Stimulated activated effector memory CD8-positive, alpha-beta T cell treated with anti-CD3 and anti-CD28 coated beads, Interleukin-12 subunit alpha, Interleukin-12 subunit beta, amount 100 ng/mL, for 72 hours (primary cell): ENCODE measurements at regions not wholly inside any gene's neighbourhood (a gene's known extent, or its start where the extent isn't known, plus 50 kb on each side); places are given as distances from the start of the nearest gene placed in this dataset.
A peak's percentile ranks its signal among the peaks of the same experiment; 100 is the strongest.
"Not testable (repeated sequence)": the region's sequence is repeated elsewhere in the genome, so short reads cannot be mapped to it uniquely, and the experiment has no call there.

ENCODE experiments used
- ATAC-seq: fragments of 150-1000 bp; cut with Tn5 transposase; 2 replicates; pipeline ENCODE4 v1.10.0; 2021
- DNase-seq, 2 donors: peaks; one replicate each; pipeline ENCODE4 v3.0.0; 2021 to 2022; ENCODE audit warnings: low spot score in 2 of 2
- H3K27ac Mint-ChIP-seq: one replicate; pipeline ENCODE4 v1.8.0; 2022; ENCODE audit warnings: mild to moderate bottlenecking, mixed read lengths
- H3K36me3 Mint-ChIP-seq: one replicate; pipeline ENCODE4 v1.8.0; 2022; ENCODE audit warnings: mild to moderate bottlenecking, mixed read lengths
- H3K4me1 Mint-ChIP-seq: one replicate; pipeline ENCODE4 v1.8.0; 2022; ENCODE audit warnings: mixed read lengths
- H3K4me3 Mint-ChIP-seq: one replicate; pipeline ENCODE4 v1.8.0; 2022; ENCODE audit warnings: mild to moderate bottlenecking, mixed read lengths
- H3K9me3 Mint-ChIP-seq: one replicate; pipeline ENCODE4 v1.8.0; 2022; ENCODE audit warnings: mixed read lengths

DNA sequence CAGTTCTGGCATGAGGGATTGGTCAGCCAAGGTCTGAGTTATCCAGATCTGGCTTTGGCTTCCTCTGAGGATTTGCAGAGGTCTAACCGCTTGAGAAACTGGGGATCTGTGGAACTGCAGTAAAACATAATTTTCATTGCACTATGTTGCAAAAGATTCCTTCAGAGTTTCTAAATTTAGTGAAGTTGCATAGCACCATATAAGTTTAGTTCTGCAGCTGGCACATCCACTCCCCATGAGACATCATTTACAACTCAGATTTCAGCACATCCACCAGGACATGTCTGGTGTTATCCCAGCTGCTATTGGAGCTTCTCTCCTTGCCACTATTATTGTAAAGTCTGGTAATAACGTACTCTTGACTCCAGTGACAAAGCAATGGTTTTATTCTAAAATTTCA is 181.5 kb downstream of the CWF19L2 start:
- no peak for ATAC-seq
- Mint-ChIP-seq H3K27ac (no peak overlapping the region), H3K36me3 (no peaks in the 10 kb centered on the region), H3K4me3 (no peak overlapping the region), H3K4me1 (no peaks in the 10 kb centered on the region), H3K9me3 (peaks cover 18% of the 10 kb centered on the region)
- DNase-seq = no peak

DNA sequence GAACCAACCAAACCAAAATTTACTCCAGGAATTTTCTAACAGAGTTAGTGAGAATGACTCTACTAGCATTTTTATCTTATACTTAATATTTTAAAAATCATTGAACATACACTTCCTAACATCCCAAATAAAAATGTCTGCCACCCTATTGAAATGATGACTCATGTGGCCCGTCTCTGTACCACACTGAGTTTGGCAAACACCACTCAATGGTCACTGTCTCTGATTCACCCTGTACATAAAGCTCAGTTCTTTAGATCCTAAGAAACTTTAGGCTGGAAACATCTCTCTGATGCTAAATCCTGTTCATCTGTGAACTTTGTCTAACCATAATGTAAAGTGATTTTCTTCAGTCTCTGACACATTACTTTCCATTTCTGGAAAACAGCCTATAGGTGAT is 182.0 kb downstream of the CWF19L2 start:
- no peak for ATAC-seq
- Mint-ChIP-seq H3K9me3 (peaks cover 18% of the 10 kb centered on the region), H3K4me1 (no peaks in the 10 kb centered on the region), H3K4me3 (no peak overlapping the region), H3K27ac (no peak overlapping the region), H3K36me3 (no peaks in the 10 kb centered on the region)
- no peak for DNase-seq

DNA sequence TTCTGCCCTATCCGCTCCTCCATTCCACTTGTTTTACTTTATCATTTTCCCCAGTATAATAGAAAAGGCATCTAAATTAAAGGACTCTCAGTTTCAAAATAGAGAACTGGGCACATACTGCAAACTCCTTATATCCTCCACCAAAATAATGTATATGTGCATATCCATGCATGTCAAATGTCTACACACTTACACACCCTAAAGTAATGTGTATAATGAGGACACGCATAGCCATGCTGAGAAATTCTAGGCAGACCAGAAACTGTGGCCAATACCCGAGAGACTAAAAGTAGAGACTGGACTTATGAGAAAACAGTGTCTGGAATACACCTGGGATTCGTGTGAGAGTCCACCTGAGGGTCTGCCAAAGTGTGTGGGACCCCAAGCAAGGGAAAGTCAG is 183.5 kb downstream of the CWF19L2 start:
- no peak overlapping the region for H3K27ac Mint-ChIP-seq
- no peak for ATAC-seq
- no peak overlapping the region for H3K4me3 Mint-ChIP-seq
- no peaks in the 10 kb centered on the region for H3K4me1 Mint-ChIP-seq
- peaks cover 16% of the 10 kb centered on the region for H3K9me3 Mint-ChIP-seq
- H3K36me3 Mint-ChIP-seq = no peaks in the 10 kb centered on the region
- no peak for DNase-seq

DNA sequence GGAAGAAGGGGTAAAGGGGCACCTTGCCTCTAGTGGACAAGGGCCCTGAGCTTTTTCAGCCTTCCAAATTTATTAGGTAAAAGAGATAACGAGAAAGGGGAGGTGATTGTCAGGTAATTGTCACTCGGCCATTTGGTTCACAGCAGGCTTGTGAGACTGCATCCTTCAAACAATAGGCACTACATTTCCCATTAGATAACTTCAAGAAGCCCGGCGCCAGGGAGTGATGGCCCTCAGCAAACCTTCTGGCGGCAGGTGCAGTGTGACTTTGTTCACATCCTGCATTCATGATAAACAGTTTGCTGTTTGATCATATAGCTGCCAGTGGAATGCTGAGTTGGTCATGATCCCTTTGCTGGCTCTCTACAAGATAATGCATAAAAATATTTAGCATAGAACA is 185.1 kb downstream of the CWF19L2 start:
- no peak overlapping the region for H3K4me3 Mint-ChIP-seq
- H3K36me3 Mint-ChIP-seq = no peaks in the 10 kb centered on the region
- ATAC-seq (no peak), DNase-seq (no peak)
- no peak overlapping the region for H3K27ac Mint-ChIP-seq
- H3K4me1 Mint-ChIP-seq = no peaks in the 10 kb centered on the region
- peaks cover 7% of the 10 kb centered on the region for H3K9me3 Mint-ChIP-seq

DNA sequence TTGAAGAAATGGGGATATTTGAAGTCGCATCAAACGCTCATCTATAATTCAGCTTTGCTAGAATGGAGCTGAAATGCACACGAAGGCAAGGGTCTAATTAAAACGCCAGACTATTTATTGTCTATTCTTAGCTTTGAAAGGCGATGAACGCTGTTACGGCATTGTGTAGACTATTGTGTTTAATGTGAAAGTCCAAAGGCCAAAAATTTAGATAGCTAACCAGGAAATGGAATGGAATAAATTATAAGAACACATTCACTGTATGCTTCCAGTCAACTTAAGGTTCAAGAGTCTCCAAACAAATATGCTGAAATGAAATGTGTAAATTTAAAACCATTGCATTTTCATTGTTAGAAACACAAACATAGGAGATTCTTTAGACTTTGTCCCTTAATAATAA is 186.2 kb downstream of the CWF19L2 start:
- H3K9me3 Mint-ChIP-seq = peaks cover 3% of the 10 kb centered on the region
- ATAC-seq = no peak
- H3K36me3 Mint-ChIP-seq = no peaks in the 10 kb centered on the region
- no peak overlapping the region for H3K4me3 Mint-ChIP-seq
- no peak for DNase-seq
- H3K27ac Mint-ChIP-seq = no peak overlapping the region
- H3K4me1 Mint-ChIP-seq = no peaks in the 10 kb centered on the region

DNA sequence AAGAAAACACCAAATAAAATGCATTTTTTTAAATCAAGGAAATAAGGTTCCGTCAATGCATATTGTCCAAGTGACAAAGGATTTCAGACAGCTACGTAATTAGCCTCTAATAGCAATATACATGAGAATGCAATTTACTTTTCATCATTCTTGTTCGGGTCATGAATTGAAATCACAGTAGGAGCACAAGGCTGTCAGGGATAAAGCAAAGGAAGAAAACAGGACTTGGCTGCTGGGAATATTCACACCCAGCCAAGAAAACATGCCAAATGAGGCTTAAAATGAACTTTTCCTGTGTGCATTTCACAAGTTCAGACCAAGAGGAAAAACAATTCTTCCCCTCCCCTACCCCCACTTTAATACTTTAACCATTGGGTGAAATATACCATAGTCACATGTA is 188.6 kb downstream of the CWF19L2 start:
- Mint-ChIP-seq H3K36me3 (no peaks in the 10 kb centered on the region), H3K27ac (no peak overlapping the region), H3K4me1 (no peaks in the 10 kb centered on the region), H3K9me3 (peaks cover 3% of the 10 kb centered on the region), H3K4me3 (no peak overlapping the region)
- ATAC-seq (no peak), DNase-seq (no peak)

DNA sequence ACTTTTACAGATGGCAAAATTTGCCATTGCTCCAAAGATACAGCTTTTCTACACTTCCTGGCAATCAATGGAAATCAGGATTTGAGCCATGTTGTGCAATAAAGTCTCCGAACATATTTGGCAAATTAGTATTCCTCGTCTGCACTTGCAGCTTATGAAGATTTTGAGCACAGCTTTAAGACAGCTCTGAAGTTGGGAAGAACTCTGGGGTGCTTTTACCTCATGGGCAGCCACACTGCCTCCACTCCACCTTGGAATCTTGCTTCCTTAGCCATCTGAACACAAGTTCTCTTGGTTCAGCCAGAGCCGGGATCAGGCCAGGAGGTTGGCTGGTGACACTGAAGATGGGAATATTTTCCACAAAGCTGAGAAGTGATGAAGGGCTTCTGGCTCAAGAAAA is 191.2 kb downstream of the CWF19L2 start:
- ATAC-seq = no peak
- DNase-seq = no peak
- Mint-ChIP-seq H3K9me3 (no peaks in the 10 kb centered on the region), H3K27ac (no peak overlapping the region), H3K36me3 (no peaks in the 10 kb centered on the region), H3K4me1 (no peaks in the 10 kb centered on the region), H3K4me3 (no peak overlapping the region)

DNA sequence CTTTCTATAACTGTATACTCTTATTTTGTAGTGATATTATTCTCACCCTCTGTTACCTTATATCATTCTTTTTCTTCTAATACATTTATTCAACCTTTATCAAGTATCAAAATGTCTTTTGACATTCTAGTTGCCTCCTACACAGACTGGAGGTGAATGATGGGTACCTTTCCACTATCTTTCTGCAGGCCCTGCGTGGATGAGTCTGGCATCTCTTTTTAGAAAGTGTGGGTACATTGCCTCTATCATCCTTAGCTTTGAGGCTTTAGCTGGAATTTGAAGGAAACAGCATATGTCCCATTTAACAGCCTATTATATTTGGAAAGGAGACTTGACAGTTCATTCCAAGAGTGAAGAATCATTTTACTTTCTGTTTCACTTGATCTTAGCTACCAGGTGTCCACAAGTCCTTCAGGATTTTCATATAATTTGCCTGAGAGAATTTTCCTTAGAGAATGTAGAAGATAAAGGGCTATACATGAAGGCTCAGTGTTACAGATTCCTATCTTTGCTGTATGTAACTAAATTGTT is 192.0 kb downstream of the CWF19L2 start:
- Mint-ChIP-seq H3K4me1 (no peaks in the 10 kb centered on the region), H3K27ac (no peak overlapping the region), H3K36me3 (no peaks in the 10 kb centered on the region), H3K4me3 (no peak overlapping the region), H3K9me3 (no peaks in the 10 kb centered on the region)
- ATAC-seq = no peak
- DNase-seq = no peak

DNA sequence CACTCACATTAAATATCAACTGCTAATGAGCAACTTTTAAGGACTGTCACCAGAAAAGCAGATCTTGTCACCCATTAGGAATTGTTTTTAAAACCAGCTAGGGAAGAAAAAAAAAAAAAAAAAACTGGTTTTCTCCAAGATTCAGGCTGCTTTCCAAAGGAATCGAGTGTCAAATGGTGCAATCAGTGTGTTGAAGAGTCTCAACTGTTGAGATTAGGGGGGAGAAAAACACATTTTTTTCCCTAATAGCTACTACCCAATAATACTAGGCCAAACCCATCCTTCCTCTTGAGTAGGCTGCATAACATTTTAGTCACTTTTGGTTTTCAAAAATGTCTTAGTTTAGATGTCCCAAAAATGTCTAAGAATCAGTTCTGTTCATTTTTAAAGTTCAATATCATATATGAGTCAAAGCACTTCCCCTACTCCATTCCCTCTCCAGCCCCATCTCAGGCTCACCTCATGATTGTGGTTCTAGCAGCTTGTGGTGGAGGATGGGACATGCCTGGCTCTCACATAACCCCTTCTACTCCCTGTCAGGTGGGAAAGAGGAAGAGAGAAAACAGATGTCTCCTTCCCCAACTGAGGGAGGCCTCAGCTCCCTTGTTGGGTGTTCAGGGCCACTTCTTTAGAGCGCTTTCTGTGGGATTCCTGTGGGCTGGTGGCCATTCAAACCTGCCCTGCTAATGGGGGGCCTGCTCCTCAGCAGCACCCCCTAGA is 193.6 kb downstream of the CWF19L2 start:
- Mint-ChIP-seq H3K4me1 (no peaks in the 10 kb centered on the region), H3K36me3 (no peaks in the 10 kb centered on the region), H3K9me3 (no peaks in the 10 kb centered on the region), H3K27ac (no peak overlapping the region), H3K4me3 (no peak overlapping the region)
- DNase-seq (no peak), ATAC-seq (peak; percentile 13)

DNA sequence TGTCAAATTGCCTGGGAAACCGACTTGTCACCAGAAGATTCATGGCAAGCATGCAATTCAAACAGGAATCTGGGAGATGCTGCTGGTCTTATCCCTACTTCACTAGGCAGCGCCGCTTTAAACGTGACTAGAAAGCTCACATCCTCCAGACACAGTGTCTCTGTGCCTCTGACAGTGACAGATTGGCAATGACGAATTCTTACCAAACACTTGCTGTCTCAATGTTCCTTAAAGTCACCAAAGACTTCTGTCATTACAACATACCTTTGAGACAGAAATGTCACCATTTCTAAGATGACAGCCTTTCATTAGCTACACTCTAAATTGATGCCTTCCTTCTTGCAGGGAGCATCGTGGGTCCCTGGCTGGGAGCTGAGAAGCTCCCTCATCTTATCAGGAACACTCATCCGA is 197.8 kb downstream of the CWF19L2 start:
- Mint-ChIP-seq H3K36me3 (no peaks in the 10 kb centered on the region), H3K4me1 (no peaks in the 10 kb centered on the region), H3K27ac (no peak overlapping the region), H3K9me3 (no peaks in the 10 kb centered on the region), H3K4me3 (no peak overlapping the region)
- no peak for ATAC-seq
- no peak for DNase-seq

DNA sequence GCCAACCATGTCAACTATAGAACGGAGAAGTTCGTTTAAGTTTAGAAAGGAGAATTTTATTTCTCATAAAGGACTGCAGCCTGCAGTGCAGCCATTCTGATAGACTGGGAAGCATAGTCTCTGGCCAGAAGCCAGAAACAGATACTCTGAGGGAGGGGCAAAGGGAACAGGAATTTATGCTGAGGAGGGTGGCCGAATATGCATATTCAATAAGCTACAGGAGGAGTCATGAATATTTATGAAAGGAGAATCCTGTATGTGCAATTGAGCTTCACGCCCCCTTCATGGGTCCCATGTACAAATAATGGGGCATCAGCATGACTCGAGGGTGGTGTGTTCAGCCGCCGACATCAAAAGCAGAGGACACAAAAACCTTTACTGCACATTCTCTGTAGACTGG is 199.9 kb downstream of the CWF19L2 start:
- no peaks in the 10 kb centered on the region for H3K4me1 Mint-ChIP-seq
- DNase-seq (no peak), ATAC-seq (no peak)
- H3K27ac Mint-ChIP-seq = no peak overlapping the region
- no peaks in the 10 kb centered on the region for H3K36me3 Mint-ChIP-seq
- no peak overlapping the region for H3K4me3 Mint-ChIP-seq
- H3K9me3 Mint-ChIP-seq = peaks cover 2% of the 10 kb centered on the region

DNA sequence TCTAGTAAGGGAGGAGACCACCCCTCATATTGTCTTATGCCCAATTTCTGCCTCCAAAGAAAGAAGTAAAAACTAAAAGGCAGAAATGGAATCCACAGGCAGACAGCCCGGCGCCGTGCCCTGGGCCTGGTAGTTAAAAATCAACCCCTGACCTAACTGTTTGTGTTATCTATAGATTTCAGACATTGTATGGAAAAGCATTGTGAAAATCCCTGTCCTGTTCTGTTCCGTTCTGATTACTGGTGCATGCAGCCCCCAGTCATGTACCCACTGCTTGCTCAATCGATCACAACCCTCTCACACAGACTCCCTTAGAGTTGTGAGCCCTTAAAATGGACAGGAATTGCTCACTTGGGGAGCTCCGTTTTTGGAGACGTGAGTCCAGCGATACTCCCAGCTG is 204.0 kb downstream of the CWF19L2 start:
- H3K4me3 Mint-ChIP-seq, ATAC-seq, H3K9me3 Mint-ChIP-seq, DNase-seq, H3K4me1 Mint-ChIP-seq, H3K27ac Mint-ChIP-seq, H3K36me3 Mint-ChIP-seq: not testable (repeated sequence)

DNA sequence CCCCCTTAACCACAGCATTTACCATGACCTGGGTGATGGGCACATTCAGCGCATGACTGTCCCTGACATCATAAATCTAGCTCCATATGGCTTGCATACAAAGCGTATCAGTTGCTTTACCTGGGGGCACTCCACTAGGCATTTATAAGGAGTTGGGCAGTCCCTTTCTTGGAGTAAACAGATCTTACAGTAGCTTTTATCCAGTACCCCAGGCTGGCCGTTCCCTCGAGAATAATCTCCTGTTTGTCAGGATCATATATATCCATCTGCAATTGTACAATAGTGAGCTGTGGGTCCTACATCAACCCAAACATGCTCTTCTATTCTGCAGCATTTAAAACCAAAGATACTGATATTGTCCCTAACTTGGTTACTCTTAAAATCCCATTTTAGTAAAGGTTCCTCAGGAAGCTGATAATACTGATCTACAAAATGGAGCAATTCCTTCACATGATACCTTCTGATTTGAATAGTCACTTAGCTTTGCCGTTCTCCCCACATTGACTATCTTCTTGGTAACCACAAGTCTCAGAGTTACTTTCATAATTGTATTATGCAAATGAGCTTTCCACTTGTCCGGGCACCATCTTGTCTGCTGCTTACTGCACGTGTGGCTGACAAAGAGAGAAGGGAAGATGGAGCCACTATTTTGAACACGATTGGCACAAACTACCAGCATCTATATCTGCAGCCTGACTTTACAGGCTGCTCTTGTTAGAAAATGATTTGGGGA is 205.0 kb downstream of the CWF19L2 start:
- DNase-seq (no peak), ATAC-seq (no peak)
- Mint-ChIP-seq H3K27ac (no peak overlapping the region), H3K4me3 (no peak overlapping the region), H3K36me3 (no peaks in the 10 kb centered on the region), H3K9me3 (peaks cover 2% of the 10 kb centered on the region), H3K4me1 (no peaks in the 10 kb centered on the region)

DNA sequence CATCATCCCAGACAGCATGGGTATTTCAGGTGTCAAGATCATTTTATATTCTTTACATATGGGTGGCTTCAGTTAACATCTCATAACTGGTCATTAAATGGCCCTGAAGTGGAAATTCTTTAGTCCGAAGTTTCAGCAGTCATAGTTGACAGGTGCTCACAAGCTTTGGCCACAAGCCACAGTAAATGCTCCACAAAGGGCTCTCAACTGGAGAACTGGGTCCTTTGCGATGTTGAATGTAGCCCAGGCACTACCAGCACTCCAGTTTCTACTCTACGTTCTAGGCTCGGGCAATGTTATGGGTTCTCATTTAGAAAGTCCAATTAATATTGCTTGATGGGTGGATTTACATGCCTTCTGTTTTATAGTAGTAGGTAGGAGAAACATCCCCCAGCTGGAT is 206.3 kb downstream of the CWF19L2 start:
- ATAC-seq (no peak), DNase-seq (no peak)
- H3K4me3 Mint-ChIP-seq = no peak overlapping the region
- H3K36me3 Mint-ChIP-seq = no peaks in the 10 kb centered on the region
- H3K4me1 Mint-ChIP-seq = no peaks in the 10 kb centered on the region
- H3K27ac Mint-ChIP-seq = no peak overlapping the region
- H3K9me3 Mint-ChIP-seq = peaks cover 2% of the 10 kb centered on the region

DNA sequence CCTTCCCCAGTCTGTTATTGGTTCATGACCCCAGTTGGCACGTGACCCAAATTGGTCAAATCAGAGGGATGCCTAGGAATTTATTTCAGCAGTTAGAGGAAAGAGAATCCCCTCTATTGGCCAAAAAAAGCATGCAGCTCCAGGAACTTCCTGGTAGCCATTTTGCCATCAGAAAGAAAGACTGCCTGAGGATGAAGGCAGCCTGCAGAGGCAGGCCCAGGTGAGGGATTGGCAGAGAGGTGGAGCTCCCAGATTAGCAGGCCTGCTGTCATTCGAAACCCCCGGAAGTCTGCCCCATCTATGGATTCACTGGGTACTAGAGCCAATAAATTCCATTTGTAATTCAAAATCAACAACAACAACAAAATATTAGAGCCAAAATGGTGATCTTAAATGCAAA is 207.6 kb downstream of the CWF19L2 start:
- no peak for DNase-seq
- no peak for ATAC-seq

DNA sequence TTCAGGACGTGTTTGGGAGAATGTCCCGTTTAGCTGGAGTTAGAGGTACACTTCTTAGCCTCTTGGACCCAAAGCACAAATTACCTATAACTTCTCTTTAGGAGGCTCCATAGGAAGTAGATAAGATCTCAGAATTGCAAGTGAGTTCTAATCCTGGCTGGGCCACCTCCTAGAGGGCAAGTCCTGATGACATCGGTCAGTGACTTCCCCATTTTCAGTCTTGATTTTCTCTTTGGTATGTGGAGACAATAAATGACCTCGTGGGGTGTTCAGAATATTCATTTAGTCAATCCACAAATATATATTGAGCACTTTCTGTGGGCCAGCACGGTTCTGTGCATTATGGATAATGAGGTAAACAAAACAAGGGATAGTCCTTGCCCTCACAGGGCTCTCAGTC is 208.6 kb downstream of the CWF19L2 start:
- no peaks in the 10 kb centered on the region for H3K36me3 Mint-ChIP-seq
- no peak overlapping the region for H3K4me3 Mint-ChIP-seq
- H3K9me3 Mint-ChIP-seq = peaks cover 2% of the 10 kb centered on the region
- no peaks in the 10 kb centered on the region for H3K4me1 Mint-ChIP-seq
- no peak for ATAC-seq
- DNase-seq = no peak
- H3K27ac Mint-ChIP-seq = no peak overlapping the region

More for the DNA sequence above, 207.6 kb downstream of the CWF19L2 start:
- Mint-ChIP-seq H3K9me3 (peaks cover 2% of the 10 kb centered on the region), H3K27ac (no peak overlapping the region), H3K4me3 (no peak overlapping the region), H3K4me1 (no peaks in the 10 kb centered on the region), H3K36me3 (no peaks in the 10 kb centered on the region)
